MM.1S (cell line): ENCODE measurements at regions not wholly inside any gene's neighbourhood (a gene's known extent, or its start where the extent isn't known, plus 50 kb on each side); places are given as distances from the start of the nearest gene placed in this dataset.

ENCODE experiments used
- CTCF ChIP-seq: fragments of 300-600 bp; sonication (generic); IDR thresholded peaks from 2 replicates; pipeline ENCODE4 v1.5.1; 2016; ENCODE audit warnings: antibody characterized with exemption, low read length, mixed read lengths
- EZH2 ChIP-seq: fragments of 300-600 bp; sonication (generic); optimal IDR thresholded peaks from 2 replicates; pipeline ENCODE3; 2017; ENCODE audit warnings: low read depth, mild to moderate bottlenecking, antibody characterized with exemption, low read length, mixed read lengths
- EZH2phosphoT487 ChIP-seq: fragments of 300-600 bp; sonication (generic); IDR thresholded peaks from 2 replicates; pipeline ENCODE4 v1.6.1; 2018; ENCODE audit warnings: antibody characterized with exemption, low read length

GRCh38 chr18:6646801-6647200 is 82.7 kb upstream of the ARHGAP28 start:
- TF ChIP-seq CTCF (no peak), EZH2phosphoT487 (no peak), EZH2 (no peak)
